Epithelial cell of proximal tubule (primary cell): ENCODE measurements at regions not wholly inside any gene's neighbourhood (a gene's known extent, or its start where the extent isn't known, plus 50 kb on each side); places are given as distances from the start of the nearest gene placed in this dataset.
A peak's percentile ranks its signal among the peaks of the same experiment; 100 is the strongest.

Source experiments
- DNase-seq: peaks from one replicate; pipeline ENCODE4 v3.0.0-alpha.2; 2011; ENCODE audit warnings: low read depth
- H3K4me3 ChIP-seq: 2 replicates; pipeline ENCODE4 v1.5.1; 2011; ENCODE audit warnings: low read depth, mild to moderate bottlenecking, low read length
- TF ChIP-seq, protein P1 (sequence below): conservative IDR thresholded peaks from 2 replicates; pipeline ENCODE4 v1.5.1; 2012; ENCODE audit warnings: low read depth, mild to moderate bottlenecking, low read length

DNA sequence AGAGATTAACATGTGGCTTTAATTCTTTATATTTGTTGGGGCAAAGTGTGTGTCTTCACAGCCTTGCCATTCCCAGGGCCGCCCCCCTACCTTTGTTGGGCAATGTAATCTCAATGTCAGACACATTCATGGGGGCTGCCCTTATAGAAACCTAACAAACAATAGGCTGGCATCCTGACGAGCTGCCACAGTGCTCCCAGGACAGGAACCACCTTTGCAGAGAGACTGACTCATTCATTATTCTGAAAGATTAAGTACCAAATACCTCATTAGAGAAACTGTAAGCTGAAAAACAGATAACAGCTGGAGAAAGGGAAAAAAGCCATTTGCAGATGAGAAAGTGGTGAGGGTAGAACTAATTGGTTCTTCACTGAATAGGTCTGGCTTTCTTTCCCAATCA lies 1587.5 kb upstream of the PIK3C3 start:
- no peak for DNase-seq
- TF ChIP-seq, protein P1, sequence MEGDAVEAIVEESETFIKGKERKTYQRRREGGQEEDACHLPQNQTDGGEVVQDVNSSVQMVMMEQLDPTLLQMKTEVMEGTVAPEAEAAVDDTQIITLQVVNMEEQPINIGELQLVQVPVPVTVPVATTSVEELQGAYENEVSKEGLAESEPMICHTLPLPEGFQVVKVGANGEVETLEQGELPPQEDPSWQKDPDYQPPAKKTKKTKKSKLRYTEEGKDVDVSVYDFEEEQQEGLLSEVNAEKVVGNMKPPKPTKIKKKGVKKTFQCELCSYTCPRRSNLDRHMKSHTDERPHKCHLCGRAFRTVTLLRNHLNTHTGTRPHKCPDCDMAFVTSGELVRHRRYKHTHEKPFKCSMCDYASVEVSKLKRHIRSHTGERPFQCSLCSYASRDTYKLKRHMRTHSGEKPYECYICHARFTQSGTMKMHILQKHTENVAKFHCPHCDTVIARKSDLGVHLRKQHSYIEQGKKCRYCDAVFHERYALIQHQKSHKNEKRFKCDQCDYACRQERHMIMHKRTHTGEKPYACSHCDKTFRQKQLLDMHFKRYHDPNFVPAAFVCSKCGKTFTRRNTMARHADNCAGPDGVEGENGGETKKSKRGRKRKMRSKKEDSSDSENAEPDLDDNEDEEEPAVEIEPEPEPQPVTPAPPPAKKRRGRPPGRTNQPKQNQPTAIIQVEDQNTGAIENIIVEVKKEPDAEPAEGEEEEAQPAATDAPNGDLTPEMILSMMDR: no peak
- no peak overlapping the region for H3K4me3 ChIP-seq

DNA sequence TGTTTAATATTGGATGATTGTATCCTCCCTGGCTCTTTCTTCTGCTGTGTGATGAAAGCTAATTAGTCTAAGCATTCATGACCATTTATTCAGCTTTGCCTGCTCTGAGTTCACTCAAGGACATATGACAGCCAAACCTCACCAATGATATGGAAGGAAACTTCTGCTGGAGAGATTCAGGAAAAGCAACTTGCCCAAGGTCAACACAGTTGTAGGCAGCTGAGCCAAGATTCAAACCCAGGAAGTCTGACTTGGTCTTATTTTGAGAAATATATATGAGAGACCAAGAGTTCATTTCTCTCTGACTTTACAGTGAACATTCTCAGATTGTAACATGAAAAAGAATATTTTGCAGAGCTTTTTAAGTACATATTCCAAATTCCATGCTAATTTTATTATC lies 1588.5 kb upstream of the PIK3C3 start:
- TF ChIP-seq, protein P1: no peak
- DNase-seq: no peak
- no peak overlapping the region for H3K4me3 ChIP-seq

DNA sequence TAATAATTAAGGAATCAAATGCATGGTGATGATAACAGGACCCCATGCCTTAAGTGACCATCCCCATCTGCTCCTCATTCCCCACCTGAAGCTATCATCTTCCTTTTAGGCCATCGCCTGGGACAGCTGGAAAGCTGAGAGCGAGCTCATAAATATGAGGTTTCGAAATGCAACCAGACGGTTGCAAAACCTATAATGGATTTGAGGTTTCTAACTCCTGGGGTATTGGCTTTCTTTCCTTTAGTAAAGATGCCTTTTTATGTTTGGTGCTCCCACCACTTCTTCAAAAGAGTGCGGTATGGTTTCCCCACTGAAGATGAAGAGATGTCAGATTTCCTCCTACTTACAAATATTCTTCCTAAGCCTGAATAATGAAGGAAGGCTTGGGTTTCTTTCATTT lies 1589.5 kb upstream of the PIK3C3 start:
- TF ChIP-seq, protein P1: no peak

DNA sequence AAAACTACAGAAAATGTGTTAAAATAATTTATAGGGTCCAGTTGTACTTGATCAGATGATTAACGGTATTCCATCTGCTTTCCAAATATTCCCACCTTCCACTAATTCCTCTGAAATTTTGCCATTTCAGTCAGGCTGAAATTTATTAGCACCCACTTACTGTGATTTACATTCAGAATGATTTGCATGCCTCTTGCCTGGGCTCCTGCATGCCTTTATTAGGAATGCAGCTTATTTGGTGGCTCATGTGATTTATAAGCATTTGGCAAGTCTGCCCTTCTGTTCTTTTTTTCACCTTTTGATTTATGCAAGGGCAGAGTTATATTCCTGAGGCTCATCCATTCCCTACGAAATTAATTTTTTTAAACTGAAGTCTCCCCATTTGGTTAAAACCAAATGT lies 1594.5 kb upstream of the PIK3C3 start:
- TF ChIP-seq, protein P1: no peak
- DNase-seq: no peak

More for the DNA sequence above, 1589.5 kb upstream of the PIK3C3 start:
- H3K4me3 ChIP-seq: no peak overlapping the region
- DNase-seq: no peak

DNA sequence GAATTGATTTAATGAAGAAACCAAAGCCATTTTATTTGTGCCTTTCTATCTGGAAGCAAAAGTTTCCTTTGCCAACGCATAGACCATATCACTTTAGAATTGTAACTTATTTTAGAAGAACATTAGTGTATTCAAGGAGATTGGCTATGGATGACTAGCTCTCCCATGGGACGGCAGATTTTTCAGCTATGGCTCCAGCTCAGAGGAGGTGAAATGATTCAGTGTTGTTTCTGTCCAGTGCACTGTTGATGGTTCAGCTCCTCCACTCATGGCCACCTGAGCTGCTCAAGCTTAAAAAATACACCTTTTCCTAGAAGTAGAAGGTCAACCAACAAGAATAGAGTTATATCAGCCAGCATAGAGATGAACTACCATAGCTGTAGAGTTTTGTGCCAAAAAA lies 1597.5 kb upstream of the PIK3C3 start:
- no peak overlapping the region for H3K4me3 ChIP-seq
- peak; percentile 10 for DNase-seq
- TF ChIP-seq, protein P1: no peak

More for the DNA sequence above, 1594.5 kb upstream of the PIK3C3 start:
- no peak overlapping the region for H3K4me3 ChIP-seq

DNA sequence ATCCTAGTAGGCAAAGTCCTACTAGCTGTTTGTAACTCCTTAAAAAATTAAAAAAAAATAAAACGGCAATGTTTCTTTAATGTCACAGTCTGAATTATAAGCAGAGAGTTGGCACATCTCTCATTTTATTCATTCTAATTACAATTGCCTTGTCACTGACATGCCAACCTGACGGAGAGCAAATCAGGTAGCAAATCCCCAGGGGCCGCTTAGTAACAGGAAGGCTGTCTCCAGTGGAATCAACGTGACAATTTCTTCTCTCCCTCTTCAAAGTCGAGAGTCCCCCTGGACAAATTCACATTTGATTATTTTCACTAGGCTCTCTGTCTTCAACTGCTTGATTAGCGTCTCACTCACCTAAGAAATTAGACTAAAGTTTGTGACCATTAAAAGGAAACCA lies 1598.9 kb upstream of the PIK3C3 start:
- TF ChIP-seq, protein P1: no peak
- DNase-seq: no peak
- H3K4me3 ChIP-seq: no peak overlapping the region

DNA sequence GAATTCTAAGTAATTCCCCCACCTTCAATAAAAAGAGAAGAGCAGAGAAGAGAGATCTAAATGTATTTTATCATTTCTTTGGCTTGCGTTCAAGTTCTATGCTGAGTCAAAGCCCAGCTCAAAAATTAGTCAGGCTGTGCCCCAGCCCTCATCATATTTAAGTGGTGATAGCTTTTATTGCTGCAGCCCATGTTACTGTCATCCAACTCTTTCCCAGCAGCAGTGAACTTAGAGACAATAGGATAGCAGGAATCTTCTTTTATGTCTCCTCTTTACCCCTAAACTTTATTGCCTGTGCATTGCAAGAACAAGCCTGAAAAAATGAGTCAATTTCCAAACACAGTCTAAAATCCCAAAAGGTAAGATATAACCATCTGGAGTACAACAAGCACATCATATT lies 1599.3 kb upstream of the PIK3C3 start:
- no peak for DNase-seq
- TF ChIP-seq, protein P1: no peak

More for the DNA sequence above, 1599.3 kb upstream of the PIK3C3 start:
- no peak overlapping the region for H3K4me3 ChIP-seq
